ENCODE measurements at regions not wholly inside any gene's neighbourhood (a gene's known extent, or its start where the extent isn't known, plus 50 kb on each side); places are given as distances from the start of the nearest gene placed in this dataset.

- TF ChIP-seq CTCF (IDR thresholded peaks at IDR 0.05): no peak
- Histone ChIP-seq H3K36me3 (ENCODE audit: low read depth) (no peaks in the 10 kb centered on the region), H3K9me3 (peaks cover 6% of the 10 kb centered on the region), H3K4me3 (no peak overlapping the region), H3K4me1 (ENCODE audit: low read depth) (no peaks in the 10 kb centered on the region)
- ATAC-seq: no peak
- intact Hi-C loops (cut with DNase I, micrococcal nuclease): no loop called here
- DNase-seq: no peak
These were observed 1543.5 kb upstream of the ACVR2A start for GRCh38 chr2:146301287-146301686.

GRCh38 chr2:146295080-146295670 lies 1549.7 kb upstream of the ACVR2A start:
- H3K9me3 ChIP-seq: peaks cover 22% of the 10 kb centered on the region
- no peak for TF ChIP-seq CTCF (IDR thresholded peaks at IDR 0.05)
- intact Hi-C loops (cut with DNase I, micrococcal nuclease): no loop called here
- H3K4me1 ChIP-seq (ENCODE audit: low read depth): no peaks in the 10 kb centered on the region
- no peak for ATAC-seq
- DNase-seq: no peak
- H3K4me3 ChIP-seq: no peak overlapping the region
- no peaks in the 10 kb centered on the region for H3K36me3 ChIP-seq (ENCODE audit: low read depth)

- Histone ChIP-seq H3K9me3 (no peaks in the 10 kb centered on the region), H3K36me3 (ENCODE audit: low read depth) (no peaks in the 10 kb centered on the region), H3K4me3 (no peak overlapping the region), H3K4me1 (ENCODE audit: low read depth) (no peaks in the 10 kb centered on the region)
- ATAC-seq: no peak
- TF ChIP-seq CTCF (IDR thresholded peaks at IDR 0.05): no peak
- intact Hi-C loops (cut with DNase I, micrococcal nuclease): no loop called here
- DNase-seq: no peak
These were observed 1557.5 kb upstream of the ACVR2A start for GRCh38 chr2:146287281-146287680.

- no peaks in the 10 kb centered on the region for H3K4me1 ChIP-seq (ENCODE audit: low read depth)
- no peak for TF ChIP-seq CTCF (IDR thresholded peaks at IDR 0.05)
- H3K9me3 ChIP-seq: no peaks in the 10 kb centered on the region
- DNase-seq: no peak
- intact Hi-C loops (cut with DNase I, micrococcal nuclease): no loop called here
- no peak overlapping the region for H3K4me3 ChIP-seq
- ATAC-seq: no peak
- no peaks in the 10 kb centered on the region for H3K36me3 ChIP-seq (ENCODE audit: low read depth)
These were observed 1565.9 kb upstream of the ACVR2A start for GRCh38 chr2:146278881-146279280.

GRCh38 chr2:146271131-146271831 lies 1573.5 kb upstream of the ACVR2A start:
- no peak for TF ChIP-seq CTCF (IDR thresholded peaks at IDR 0.05)
- Histone ChIP-seq H3K36me3 (ENCODE audit: low read depth) (no peaks in the 10 kb centered on the region), H3K4me3 (no peak overlapping the region), H3K9me3 (no peaks in the 10 kb centered on the region), H3K4me1 (ENCODE audit: low read depth) (no peaks in the 10 kb centered on the region)
- ATAC-seq: no peak
- DNase-seq: no peak
- intact Hi-C loops (cut with DNase I, micrococcal nuclease): no loop called here

All from mucosa of descending colon (tissue), 3 donors.